NT2/D1 (cell line): ENCODE measurements at regions not wholly inside any gene's neighbourhood (a gene's known extent, or its start where the extent isn't known, plus 50 kb on each side); places are given as distances from the start of the nearest gene placed in this dataset.

Source experiments
- SUZ12 ChIP-seq: IDR thresholded peaks from 2 replicates; pipeline ENCODE4 v1.6.1; 2011; ENCODE audit not compliant: insufficient read length, insufficient read depth; ENCODE audit errors: extremely low read depth
- YY1 ChIP-seq: IDR thresholded peaks from 2 replicates; pipeline ENCODE4 v1.6.1; 2011; ENCODE audit not compliant: insufficient read length, insufficient read depth
- ZNF274 ChIP-seq: IDR thresholded peaks from 2 replicates; pipeline ENCODE4 v1.6.1; 2011; ENCODE audit warnings: mild to moderate bottlenecking, low read depth, low read length

GRCh38 chr6:9896806-9897205 lies 518.1 kb downstream of the TFAP2A start:
- no peak for TF ChIP-seq ZNF274
- TF ChIP-seq YY1, result no peak
- no peak for TF ChIP-seq SUZ12
